ENCODE measurements at regions not wholly inside any gene's neighbourhood (a gene's known extent, or its start where the extent isn't known, plus 50 kb on each side); places are given as distances from the start of the nearest gene placed in this dataset.

GRCh38 chr13:85486663-85487062, 312.6 kb downstream of the SLITRK6 start:
- Histone ChIP-seq H3K27ac (no peak overlapping the region), H3K4me1 (replicated peaks in 1 of 2) (no peaks in the 10 kb centered on the region), H3K9me3 (replicated peaks in 1 of 3) (no peaks in the 10 kb centered on the region), H3K36me3 (replicated peaks in 1 of 2) (no peaks in the 10 kb centered on the region), H3K27me3 (no peaks in the 10 kb centered on the region), H3K4me3 (no peak overlapping the region)
- intact Hi-C loops (cut with DNase I) = no loop called here
- DNase-seq = no peak
- TF ChIP-seq, protein P1, sequence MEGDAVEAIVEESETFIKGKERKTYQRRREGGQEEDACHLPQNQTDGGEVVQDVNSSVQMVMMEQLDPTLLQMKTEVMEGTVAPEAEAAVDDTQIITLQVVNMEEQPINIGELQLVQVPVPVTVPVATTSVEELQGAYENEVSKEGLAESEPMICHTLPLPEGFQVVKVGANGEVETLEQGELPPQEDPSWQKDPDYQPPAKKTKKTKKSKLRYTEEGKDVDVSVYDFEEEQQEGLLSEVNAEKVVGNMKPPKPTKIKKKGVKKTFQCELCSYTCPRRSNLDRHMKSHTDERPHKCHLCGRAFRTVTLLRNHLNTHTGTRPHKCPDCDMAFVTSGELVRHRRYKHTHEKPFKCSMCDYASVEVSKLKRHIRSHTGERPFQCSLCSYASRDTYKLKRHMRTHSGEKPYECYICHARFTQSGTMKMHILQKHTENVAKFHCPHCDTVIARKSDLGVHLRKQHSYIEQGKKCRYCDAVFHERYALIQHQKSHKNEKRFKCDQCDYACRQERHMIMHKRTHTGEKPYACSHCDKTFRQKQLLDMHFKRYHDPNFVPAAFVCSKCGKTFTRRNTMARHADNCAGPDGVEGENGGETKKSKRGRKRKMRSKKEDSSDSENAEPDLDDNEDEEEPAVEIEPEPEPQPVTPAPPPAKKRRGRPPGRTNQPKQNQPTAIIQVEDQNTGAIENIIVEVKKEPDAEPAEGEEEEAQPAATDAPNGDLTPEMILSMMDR (IDR thresholded peaks at IDR 0.05) = no peak
- TF ChIP-seq POLR2A (IDR thresholded peaks at IDR 0.05) = no peak

DNA sequence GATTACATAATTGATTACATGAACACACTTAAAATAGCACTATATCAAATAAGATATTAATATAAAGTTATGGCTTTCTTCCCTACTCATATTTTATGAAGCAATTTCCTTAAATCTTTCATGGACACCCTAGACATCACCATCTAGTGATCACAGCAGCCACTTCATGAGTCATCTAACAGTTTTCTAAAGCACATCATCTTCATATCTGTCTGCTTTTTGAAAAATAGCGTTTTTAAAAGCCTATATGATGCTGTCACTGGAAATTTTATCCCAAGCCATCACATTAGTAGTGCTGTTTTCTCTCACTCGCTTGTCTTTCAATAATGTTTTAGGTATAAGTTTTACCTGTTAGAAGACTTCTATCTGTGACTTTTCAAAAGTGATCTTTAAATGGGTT, 326.1 kb downstream of the SLITRK6 start:
- intact Hi-C loops (cut with DNase I) = no loop called here
- Histone ChIP-seq H3K4me3 (no peak overlapping the region), H3K27me3 (no peaks in the 10 kb centered on the region), H3K27ac (no peak overlapping the region), H3K4me1 (replicated peaks in 1 of 2) (no peaks in the 10 kb centered on the region), H3K36me3 (replicated peaks in 1 of 2) (no peaks in the 10 kb centered on the region), H3K9me3 (replicated peaks in 1 of 3) (no peaks in the 10 kb centered on the region)
- DNase-seq = no peak
- TF ChIP-seq POLR2A (IDR thresholded peaks at IDR 0.05) = no peak
- TF ChIP-seq, protein P1 (IDR thresholded peaks at IDR 0.05) = no peak
- WGBS, 4 donors = 69 to 84% (median 72%) methylated on average over 2 of the region's 2 CpGs

DNA sequence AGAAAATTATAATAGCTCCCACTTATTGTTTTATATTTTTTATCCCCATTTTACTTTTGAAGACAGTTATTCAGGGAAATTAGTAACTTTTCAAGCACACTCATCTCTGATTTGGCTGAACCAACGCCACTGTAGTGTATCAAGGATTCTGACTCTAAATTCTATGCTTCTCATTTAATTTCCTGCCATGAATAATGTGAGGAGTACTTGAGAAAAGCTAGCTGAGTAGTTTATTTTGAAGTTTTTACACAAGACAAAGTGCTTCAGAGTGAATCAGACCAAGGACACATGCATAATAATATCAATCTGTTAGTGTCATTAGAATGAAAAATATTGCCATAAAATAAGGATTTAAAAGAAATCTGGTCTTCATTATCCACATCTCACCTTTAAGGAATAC, 329.9 kb downstream of the SLITRK6 start:
- H3K4me3 ChIP-seq = no peak overlapping the region
- H3K27ac ChIP-seq = no peak overlapping the region
- WGBS, 4 donors = 29 to 40% (median 34%) methylated on average over 1 of the region's 1 CpG
- intact Hi-C loops (cut with DNase I) = no loop called here
- no peaks in the 10 kb centered on the region for H3K27me3 ChIP-seq
- DNase-seq = no peak
- TF ChIP-seq POLR2A (IDR thresholded peaks at IDR 0.05) = no peak
- TF ChIP-seq, protein P1 (IDR thresholded peaks at IDR 0.05) = no peak
- no peaks in the 10 kb centered on the region for H3K36me3 ChIP-seq (replicated peaks in 1 of 2)
- no peaks in the 10 kb centered on the region for H3K9me3 ChIP-seq (replicated peaks in 1 of 3)
- no peaks in the 10 kb centered on the region for H3K4me1 ChIP-seq (replicated peaks in 1 of 2)

DNA sequence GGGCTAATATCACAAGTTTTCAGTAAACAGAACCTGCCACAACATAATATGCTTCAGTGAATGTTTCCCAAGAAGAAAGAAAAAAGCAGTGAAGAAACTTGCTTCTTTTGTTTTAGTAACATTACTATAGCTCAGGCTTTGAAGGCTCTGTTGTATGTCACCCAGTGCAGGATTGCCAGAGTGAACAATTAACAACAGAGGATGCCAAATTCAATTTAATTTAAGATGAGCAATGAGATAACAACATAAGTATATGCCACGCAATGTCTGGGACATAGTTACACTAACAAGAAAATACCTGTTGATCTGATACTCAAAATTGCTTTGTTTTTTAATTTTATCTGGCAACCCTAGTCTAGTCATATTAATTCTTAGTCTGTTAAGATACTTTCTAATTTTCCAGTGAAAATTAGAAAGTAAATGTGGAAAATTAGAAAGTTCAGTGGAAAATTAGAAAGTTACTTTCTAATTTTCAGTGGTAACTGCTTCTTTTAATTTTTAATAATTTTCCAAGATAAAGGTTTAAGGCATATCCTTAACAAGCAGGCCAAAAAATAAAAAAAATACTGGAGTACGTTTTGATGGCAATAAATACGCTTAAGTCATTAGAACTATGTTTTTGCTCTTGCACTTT, 336.3 kb downstream of the SLITRK6 start:
- DNase-seq = no peak

More for the DNA sequence above, 336.3 kb downstream of the SLITRK6 start:
- Histone ChIP-seq H3K9me3 (replicated peaks in 1 of 3) (no peaks in the 10 kb centered on the region), H3K27me3 (no peaks in the 10 kb centered on the region), H3K36me3 (replicated peaks in 1 of 2) (no peaks in the 10 kb centered on the region), H3K4me3 (no peak overlapping the region), H3K4me1 (replicated peaks in 1 of 2) (no peaks in the 10 kb centered on the region), H3K27ac (no peak overlapping the region)
- WGBS, 4 donors = 70 to 81% (median 79%) methylated on average over 3 of the region's 3 CpGs
- TF ChIP-seq, protein P1 (IDR thresholded peaks at IDR 0.05) = no peak
- TF ChIP-seq POLR2A (IDR thresholded peaks at IDR 0.05) = no peak
- intact Hi-C loops (cut with DNase I) = no loop called here

Data from adrenal gland (tissue), 9 donors.